GM20000 (cell line): ENCODE measurements at regions not wholly inside any gene's neighbourhood (a gene's known extent, or its start where the extent isn't known, plus 50 kb on each side); places are given as distances from the start of the nearest gene placed in this dataset.

Experiments used
- DNase-seq: peaks from one replicate; pipeline ENCODE4 v3.0.0; 2012; ENCODE audit warnings: low spot score
- CTCF ChIP-seq: IDR thresholded peaks from 2 replicates; pipeline ENCODE4 v1.5.1; 2012; ENCODE audit warnings: mild to moderate bottlenecking, control low read depth; ENCODE audit errors: extremely low read depth, missing control alignments

- DNase-seq: no peak
- no peak for TF ChIP-seq CTCF
Observed at GRCh38 chr13:84925443-84925842, 873.8 kb downstream of the SLITRK6 start.

GRCh38 chr13:84923831-84924230 is 875.4 kb downstream of the SLITRK6 start:
- no peak for DNase-seq
- TF ChIP-seq CTCF: no peak

GRCh38 chr13:84917252-84917878 is 881.9 kb downstream of the SLITRK6 start:
- TF ChIP-seq CTCF: no peak
- DNase-seq: no peak

DNA sequence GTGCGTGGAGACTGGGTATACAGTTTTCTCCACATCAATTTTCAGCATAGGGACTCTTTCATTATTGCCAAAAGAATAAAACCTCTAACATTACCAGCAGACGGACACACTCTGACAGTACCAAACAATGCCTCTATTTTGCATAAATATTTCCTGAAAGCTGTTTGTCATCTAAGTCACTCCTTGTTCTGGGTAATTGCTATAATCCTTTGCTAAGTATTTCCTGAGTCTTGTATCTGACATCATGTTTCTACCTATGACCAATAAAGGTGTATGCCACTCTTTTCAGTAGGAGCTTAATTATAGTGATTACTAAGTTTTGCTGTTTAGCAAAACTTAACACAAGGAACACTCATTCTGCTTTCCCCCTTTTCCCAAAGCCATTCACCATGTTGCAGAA is 886.5 kb downstream of the SLITRK6 start:
- no peak for TF ChIP-seq CTCF
- no peak for DNase-seq

DNA sequence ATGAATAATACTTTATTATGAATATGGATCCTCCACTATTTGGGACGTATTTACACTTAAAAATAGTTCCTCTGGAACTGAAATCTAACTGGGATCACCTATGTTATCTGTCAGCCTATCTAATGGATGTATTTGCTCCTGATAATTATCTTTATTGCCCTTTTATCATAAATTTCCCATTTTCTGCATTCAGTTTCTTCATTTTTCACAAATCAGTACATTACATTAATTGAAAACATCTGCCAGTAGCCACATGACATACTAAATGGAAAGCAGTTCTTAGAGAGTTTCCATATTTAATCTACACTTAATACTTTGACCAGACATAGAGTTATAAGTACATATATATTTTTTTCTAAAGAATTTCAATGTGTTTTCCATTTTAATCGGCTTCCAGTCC is 888.8 kb downstream of the SLITRK6 start:
- TF ChIP-seq CTCF: no peak
- no peak for DNase-seq

DNA sequence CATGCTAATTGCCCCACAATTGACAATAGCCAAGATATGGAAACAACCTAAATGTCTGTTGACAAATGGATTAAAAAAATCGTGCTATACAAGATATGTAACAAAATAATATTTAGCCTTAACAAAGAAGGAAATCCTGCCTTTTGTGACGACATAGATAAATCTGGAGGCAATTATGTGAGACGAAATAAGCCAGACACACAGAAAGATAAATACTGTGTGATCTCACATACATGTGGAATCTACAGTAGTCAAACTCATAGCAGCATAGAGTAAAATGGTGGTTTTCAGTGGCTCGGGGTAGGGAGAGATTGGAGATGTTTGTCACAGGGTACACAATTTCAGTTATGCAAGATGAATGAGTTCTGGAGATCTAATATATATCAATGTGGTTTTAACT is 895.8 kb downstream of the SLITRK6 start:
- no peak for TF ChIP-seq CTCF
- no peak for DNase-seq

GRCh38 chr13:84902243-84902642 is 897.0 kb downstream of the SLITRK6 start:
- no peak for TF ChIP-seq CTCF

More at GRCh38 chr13:84902243-84902642, 897.0 kb downstream of the SLITRK6 start:
- DNase-seq: no peak
